Bronchial epithelial cell (primary cell): ENCODE measurements at regions not wholly inside any gene's neighbourhood (a gene's known extent, or its start where the extent isn't known, plus 50 kb on each side); places are given as distances from the start of the nearest gene placed in this dataset.

Source experiments
- DNase-seq: peaks from one replicate; pipeline ENCODE4 v3.0.0-alpha.2; 2010; ENCODE audit warnings: low read depth
- FAIRE-seq: peaks from 2 replicates; lab custom pipeline; 2011; peaks lifted over from hg19 to GRCh38; lab: Jason Lieb, UNC
- H3K27me3 ChIP-seq: 2 replicates; pipeline ENCODE4 v1.5.1; 2011; ENCODE audit warnings: low read length; ENCODE audit not compliant: control insufficient read depth, insufficient read depth
- H3K36me3 ChIP-seq: 2 replicates; pipeline ENCODE4 v1.5.1; 2011; ENCODE audit warnings: low read length; ENCODE audit not compliant: control insufficient read depth, insufficient read depth
- H3K4me3 ChIP-seq: 2 replicates; pipeline ENCODE4 v1.5.1; 2011; ENCODE audit warnings: mild to moderate bottlenecking, low read depth, low read length, control low read depth
- CTCF ChIP-seq: IDR thresholded peaks from 2 replicates; pipeline ENCODE4 v1.5.1; 2011; ENCODE audit warnings: mild to moderate bottlenecking, moderate library complexity, low read length, control low read depth, inconsistent platforms; ENCODE audit not compliant: insufficient read depth, severe bottlenecking

- H3K36me3 ChIP-seq = no peaks in the 10 kb centered on the region
- H3K27me3 ChIP-seq = no peaks in the 10 kb centered on the region
- FAIRE-seq = no peak
- TF ChIP-seq CTCF = no peak
- no peak for DNase-seq
- H3K4me3 ChIP-seq = no peak overlapping the region
Observed at GRCh38 chr5:125109816-125110215, 363.4 kb upstream of the ZNF608 start.

- TF ChIP-seq CTCF = no peak
- Histone ChIP-seq H3K4me3 (no peak overlapping the region), H3K36me3 (no peaks in the 10 kb centered on the region), H3K27me3 (no peaks in the 10 kb centered on the region)
- peak; percentile 36 for DNase-seq
- FAIRE-seq = no peak
Observed at GRCh38 chr5:125112196-125112595, 365.8 kb upstream of the ZNF608 start.

- no peak for FAIRE-seq
- no peaks in the 10 kb centered on the region for H3K27me3 ChIP-seq
- no peak for TF ChIP-seq CTCF
- DNase-seq = no peak
- H3K4me3 ChIP-seq = no peak overlapping the region
- no peaks in the 10 kb centered on the region for H3K36me3 ChIP-seq
Observed at GRCh38 chr5:125113328-125113727, 366.9 kb upstream of the ZNF608 start.

- TF ChIP-seq CTCF = no peak
- peak; percentile 60 for FAIRE-seq
- no peak for DNase-seq
Observed at GRCh38 chr5:125115195-125115525, 368.7 kb upstream of the ZNF608 start.

GRCh38 chr5:125117566-125117965, 371.1 kb upstream of the ZNF608 start:
- TF ChIP-seq CTCF = no peak
- H3K27me3 ChIP-seq = no peaks in the 10 kb centered on the region
- no peak overlapping the region for H3K4me3 ChIP-seq
- no peak for DNase-seq
- FAIRE-seq = no peak
- no peaks in the 10 kb centered on the region for H3K36me3 ChIP-seq

More at GRCh38 chr5:125115195-125115525, 368.7 kb upstream of the ZNF608 start:
- Histone ChIP-seq H3K36me3 (no peaks in the 10 kb centered on the region), H3K27me3 (no peaks in the 10 kb centered on the region), H3K4me3 (no peak overlapping the region)

- DNase-seq (no peak), FAIRE-seq (no peak)
- Histone ChIP-seq H3K4me3 (no peak overlapping the region), H3K36me3 (no peaks in the 10 kb centered on the region), H3K27me3 (no peaks in the 10 kb centered on the region)
- no peak for TF ChIP-seq CTCF
Observed at GRCh38 chr5:125120012-125120411, 373.6 kb upstream of the ZNF608 start.
